DMS114 treated with DMSO at 0.1 percent for 48 hours (cell line): ENCODE measurements at regions not wholly inside any gene's neighbourhood (a gene's known extent, or its start where the extent isn't known, plus 50 kb on each side); places are given as distances from the start of the nearest gene placed in this dataset.
"Not testable (repeated sequence)": the region's sequence is repeated elsewhere in the genome, so short reads cannot be mapped to it uniquely, and the experiment has no call there.

ENCODE experiments used
- DNase-seq: peaks from one replicate; lab custom pipeline; 2025; ENCODE audit not compliant: unreplicated experiment; lab: John Stamatoyannopoulos, UW

GRCh38 chr3:173342679-173343078 lies 54.9 kb upstream of the NLGN1 start:
- DNase-seq = no peak

- DNase-seq = no peak
Measured at GRCh38 chr3:173340626-173341025, 56.9 kb upstream of the NLGN1 start.

GRCh38 chr3:173336261-173336660 lies 61.3 kb upstream of the NLGN1 start:
- DNase-seq = no peak

GRCh38 chr3:173306110-173306509 lies 91.4 kb upstream of the NLGN1 start:
- DNase-seq = no peak

- DNase-seq = no peak
Measured at GRCh38 chr3:173304182-173304800, 93.3 kb upstream of the NLGN1 start.

- no peak for DNase-seq
Measured at GRCh38 chr3:173301647-173302046, 95.9 kb upstream of the NLGN1 start.

GRCh38 chr3:173289072-173289471 lies 108.5 kb upstream of the NLGN1 start:
- no peak for DNase-seq

GRCh38 chr3:173287361-173287760 lies 110.2 kb upstream of the NLGN1 start:
- no peak for DNase-seq

GRCh38 chr3:173286507-173286906 lies 111.0 kb upstream of the NLGN1 start:
- DNase-seq = not testable (repeated sequence)

GRCh38 chr3:173284301-173284700 lies 113.2 kb upstream of the NLGN1 start:
- no peak for DNase-seq

- no peak for DNase-seq
Measured at GRCh38 chr3:173275740-173276139, 121.8 kb upstream of the NLGN1 start.

- no peak for DNase-seq
Measured at GRCh38 chr3:173273838-173274237, 123.7 kb upstream of the NLGN1 start.

- DNase-seq = no peak
Measured at GRCh38 chr3:173268781-173269180, 127.7 kb upstream of the SPATA16 start.

- no peak for DNase-seq
Measured at GRCh38 chr3:173267716-173268115, 126.7 kb upstream of the SPATA16 start.

- DNase-seq = no peak
Measured at GRCh38 chr3:173266441-173266840, 125.4 kb upstream of the SPATA16 start.

GRCh38 chr3:173258697-173259096 lies 117.7 kb upstream of the SPATA16 start:
- DNase-seq = no peak

GRCh38 chr3:173257797-173258196 lies 116.8 kb upstream of the SPATA16 start:
- no peak for DNase-seq

- DNase-seq = no peak
Measured at GRCh38 chr3:173255555-173255954, 114.5 kb upstream of the SPATA16 start.

- no peak for DNase-seq
Measured at GRCh38 chr3:173253471-173253870, 112.4 kb upstream of the SPATA16 start.

GRCh38 chr3:173249457-173249856 lies 108.4 kb upstream of the SPATA16 start:
- DNase-seq = no peak

- no peak for DNase-seq
Measured at GRCh38 chr3:173241727-173242126, 100.7 kb upstream of the SPATA16 start.

GRCh38 chr3:173238091-173238490 lies 97.1 kb upstream of the SPATA16 start:
- DNase-seq = no peak

GRCh38 chr3:173225351-173225750 lies 84.3 kb upstream of the SPATA16 start:
- no peak for DNase-seq
